ENCODE measurements at regions not wholly inside any gene's neighbourhood (a gene's known extent, or its start where the extent isn't known, plus 50 kb on each side); places are given as distances from the start of the nearest gene placed in this dataset.

GRCh38 chr5:101505891-101506570, 602.9 kb upstream of the ST8SIA4 start:
- TF ChIP-seq CTCF (IDR thresholded peaks at IDR 0.05; ENCODE audit: low read depth, low read length) = no peak
- no peak for TF ChIP-seq POLR2A (IDR thresholded peaks at IDR 0.05; ENCODE audit: extremely low read depth, insufficient read length)
- no peak for TF ChIP-seq MAX (IDR thresholded peaks at IDR 0.05; ENCODE audit: low read depth, low read length)
- no peak for TF ChIP-seq MYC (IDR thresholded peaks at IDR 0.05; ENCODE audit: low read depth, low read length)
